GM23338 (cell line): ENCODE measurements at regions not wholly inside any gene's neighbourhood (a gene's known extent, or its start where the extent isn't known, plus 50 kb on each side); places are given as distances from the start of the nearest gene placed in this dataset.

Experiments
- ATAC-seq: fragments of 200-7000 bp; cut with Tn5 transposase; 3 replicates; pipeline ENCODE4 v1.9.1; 2020
- DNase-seq: peaks from one replicate; pipeline ENCODE4 v3.0.0-alpha.2; 2015; ENCODE audit warnings: low spot score
- H2AFZ ChIP-seq: fragments of 200-600 bp; sonication (generic); 2 replicates; pipeline ENCODE4 v1.8.0; 2016; ENCODE audit warnings: antibody characterized with exemption, mild to moderate bottlenecking, moderate library complexity
- H3F3A ChIP-seq: fragments of 200-600 bp; sonication (generic); replicated peaks from 2 replicates; pipeline ENCODE4 v1.8.0; 2017; ENCODE audit warnings: antibody characterized with exemption, mixed run types, low read depth
- H3K27ac ChIP-seq: fragments of 200-600 bp; sonication (generic); 2 replicates; pipeline ENCODE4 v1.6.1; 2016; ENCODE audit warnings: low read depth
- H3K27me3 ChIP-seq: fragments of 200-600 bp; sonication (generic); 2 replicates; pipeline ENCODE4 v1.8.0; 2016; ENCODE audit warnings: mild to moderate bottlenecking, mixed run types, moderate library complexity; ENCODE audit not compliant: insufficient read depth
- H3K36me3 ChIP-seq: fragments of 200-600 bp; sonication (generic); 2 replicates; pipeline ENCODE4 v1.8.0; 2016; ENCODE audit warnings: mild to moderate bottlenecking; ENCODE audit not compliant: insufficient read depth
- H3K4me1 ChIP-seq: fragments of 200-600 bp; sonication (generic); 2 replicates; pipeline ENCODE4 v1.8.0; 2016; ENCODE audit warnings: mild to moderate bottlenecking, moderate library complexity; ENCODE audit not compliant: insufficient read depth
- H3K4me2 ChIP-seq: fragments of 200-600 bp; sonication (generic); 2 replicates; pipeline ENCODE4 v1.7.1; 2017; ENCODE audit warnings: mixed run types
- H3K4me3 ChIP-seq: fragments of 200-600 bp; sonication (generic); 2 replicates; pipeline ENCODE4 v1.6.1; 2016; ENCODE audit warnings: mixed run types
- H3K79me2 ChIP-seq: fragments of 200-600 bp; sonication (generic); replicated peaks from 2 replicates; pipeline ENCODE4 v1.8.0; 2017; ENCODE audit warnings: mild to moderate bottlenecking; ENCODE audit not compliant: insufficient read depth
- H3K9me2 ChIP-seq: fragments of 200-600 bp; sonication (generic); 2 replicates; pipeline ENCODE4 v1.8.0; 2017; ENCODE audit not compliant: insufficient read depth
- H4K20me1 ChIP-seq: fragments of 200-600 bp; sonication (generic); replicated peaks from 2 replicates; pipeline ENCODE4 v1.8.0; 2017; ENCODE audit warnings: mild to moderate bottlenecking; ENCODE audit not compliant: insufficient read depth
- H3K27ac Mint-ChIP-seq: 2 replicates; pipeline ENCODE4 v1.8.0; 2020; ENCODE audit warnings: inconsistent platforms, mild to moderate bottlenecking, moderate library complexity, mixed read lengths
- H3K27me3 Mint-ChIP-seq: 3 replicates; pipeline ENCODE4 v1.8.0; 2022; ENCODE audit warnings: low read depth, mild to moderate bottlenecking, moderate library complexity, mixed read lengths, inconsistent platforms; ENCODE audit not compliant: insufficient read depth, poor library complexity
- H3K36me3 Mint-ChIP-seq: 3 replicates; pipeline ENCODE4 v1.8.0; 2021; ENCODE audit warnings: low read depth, mild to moderate bottlenecking, inconsistent platforms, moderate library complexity, mixed read lengths
- H3K4me1 Mint-ChIP-seq: 3 replicates; pipeline ENCODE4 v1.8.0; 2020; ENCODE audit warnings: mild to moderate bottlenecking, inconsistent platforms, mixed read lengths
- H3K4me3 Mint-ChIP-seq: 3 replicates; pipeline ENCODE4 v1.8.0; 2021; ENCODE audit warnings: moderate library complexity, mild to moderate bottlenecking, inconsistent platforms, mixed read lengths
- H3K9me3 Mint-ChIP-seq: 3 replicates; pipeline ENCODE4 v1.8.0; 2020; ENCODE audit warnings: moderate library complexity, mild to moderate bottlenecking, inconsistent platforms, mixed read lengths
- CREB1 ChIP-seq: fragments of 250-450 bp; sonication (Bioruptor Pico); IDR thresholded peaks from 2 replicates; pipeline ENCODE4 v1.5.0; 2020; ENCODE audit warnings: low read depth, mild to moderate bottlenecking, moderate library complexity
- ETS1 ChIP-seq: IDR thresholded peaks from 2 replicates; pipeline ENCODE4 v1.6.1; 2016; ENCODE audit warnings: antibody characterized with exemption
- EZH2 ChIP-seq: fragments of 200-600 bp; sonication (generic); IDR thresholded peaks from one replicate; pipeline ENCODE4 v1.8.0; 2017; ENCODE audit warnings: antibody characterized with exemption, mild to moderate bottlenecking, low read depth; ENCODE audit not compliant: unreplicated experiment
- JUNB ChIP-seq: IDR thresholded peaks from one replicate; pipeline ENCODE4 v1.6.1; 2016; ENCODE audit warnings: antibody characterized with exemption; ENCODE audit not compliant: unreplicated experiment
- NANOG ChIP-seq: IDR thresholded peaks from 2 replicates; pipeline ENCODE4 v1.6.1; 2016; ENCODE audit warnings: antibody characterized with exemption, borderline replicate concordance
- POLR2AphosphoS5 ChIP-seq: IDR thresholded peaks from 2 replicates; pipeline ENCODE4 v1.6.1; 2016; ENCODE audit warnings: antibody characterized with exemption, low read depth
- REST ChIP-seq: IDR thresholded peaks from one replicate; pipeline ENCODE4 v1.6.1; 2018; ENCODE audit warnings: antibody characterized with exemption; ENCODE audit not compliant: unreplicated experiment
- STAT1 ChIP-seq: IDR thresholded peaks from one replicate; pipeline ENCODE4 v1.6.1; 2016; ENCODE audit warnings: antibody characterized with exemption; ENCODE audit not compliant: unreplicated experiment
- ZNF114 ChIP-seq: fragments of 250-450 bp; sonication (Bioruptor Pico); IDR thresholded peaks from 2 replicates; pipeline ENCODE4 v1.5.0; 2020; ENCODE audit warnings: mild to moderate bottlenecking, moderate library complexity
- ZNF331 ChIP-seq: fragments of 250-450 bp; sonication (Bioruptor Pico); IDR thresholded peaks from 2 replicates; pipeline ENCODE4 v1.5.0; 2020; ENCODE audit warnings: low read depth, mild to moderate bottlenecking, moderate library complexity
- TF ChIP-seq, protein P1 (sequence below): fragments of 250-450 bp; sonication (Bioruptor Pico); IDR thresholded peaks from 2 replicates; pipeline ENCODE4 v1.5.0; 2020; ENCODE audit warnings: mild to moderate bottlenecking, moderate library complexity

DNA sequence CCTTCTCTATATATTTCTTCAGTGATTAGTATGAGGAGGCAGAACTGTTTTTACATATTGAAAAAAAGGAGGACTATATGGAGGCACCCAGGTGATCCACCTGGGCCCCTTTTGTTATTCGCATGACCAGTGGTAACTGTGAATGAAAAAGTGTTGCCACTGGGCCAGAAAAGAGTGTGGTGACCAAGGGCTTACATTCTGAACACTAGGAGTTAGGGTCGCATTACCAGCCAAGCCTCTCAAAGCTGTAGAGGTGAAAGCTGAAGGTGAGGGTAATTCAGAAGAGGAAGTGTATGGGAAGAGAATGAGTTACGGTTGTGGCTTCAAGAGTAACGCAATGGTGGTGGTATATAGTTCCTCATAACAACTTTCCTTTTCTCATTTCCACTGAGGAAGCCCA lies 487.6 kb downstream of the TMEM182 start:
- Mint-ChIP-seq H3K27me3 (no peaks in the 10 kb centered on the region), H3K4me3 (no peak overlapping the region), H3K27ac (peak overlapping the region; percentile 40; the same call in 1 of the 2 replicates), H3K4me1 (peaks cover 9% of the 10 kb centered on the region), H3K9me3 (peaks cover 4% of the 10 kb centered on the region; the same call in 2 of the 3 replicates), H3K36me3 (peaks cover 3% of the 10 kb centered on the region; the same call in 1 of the 3 replicates)
- no peak; the same call in 1 of the 3 replicates for ATAC-seq
- no peaks in the 10 kb centered on the region for H3K79me2 ChIP-seq
- no peaks in the 10 kb centered on the region for H3K4me1 ChIP-seq
- H3K4me2 ChIP-seq = no peak overlapping the region
- H3K9me2 ChIP-seq = peaks cover 3% of the 10 kb centered on the region; the same call in 1 of the 2 replicates
- no peak for TF ChIP-seq JUNB
- no peak for TF ChIP-seq ETS1
- TF ChIP-seq, protein P1, sequence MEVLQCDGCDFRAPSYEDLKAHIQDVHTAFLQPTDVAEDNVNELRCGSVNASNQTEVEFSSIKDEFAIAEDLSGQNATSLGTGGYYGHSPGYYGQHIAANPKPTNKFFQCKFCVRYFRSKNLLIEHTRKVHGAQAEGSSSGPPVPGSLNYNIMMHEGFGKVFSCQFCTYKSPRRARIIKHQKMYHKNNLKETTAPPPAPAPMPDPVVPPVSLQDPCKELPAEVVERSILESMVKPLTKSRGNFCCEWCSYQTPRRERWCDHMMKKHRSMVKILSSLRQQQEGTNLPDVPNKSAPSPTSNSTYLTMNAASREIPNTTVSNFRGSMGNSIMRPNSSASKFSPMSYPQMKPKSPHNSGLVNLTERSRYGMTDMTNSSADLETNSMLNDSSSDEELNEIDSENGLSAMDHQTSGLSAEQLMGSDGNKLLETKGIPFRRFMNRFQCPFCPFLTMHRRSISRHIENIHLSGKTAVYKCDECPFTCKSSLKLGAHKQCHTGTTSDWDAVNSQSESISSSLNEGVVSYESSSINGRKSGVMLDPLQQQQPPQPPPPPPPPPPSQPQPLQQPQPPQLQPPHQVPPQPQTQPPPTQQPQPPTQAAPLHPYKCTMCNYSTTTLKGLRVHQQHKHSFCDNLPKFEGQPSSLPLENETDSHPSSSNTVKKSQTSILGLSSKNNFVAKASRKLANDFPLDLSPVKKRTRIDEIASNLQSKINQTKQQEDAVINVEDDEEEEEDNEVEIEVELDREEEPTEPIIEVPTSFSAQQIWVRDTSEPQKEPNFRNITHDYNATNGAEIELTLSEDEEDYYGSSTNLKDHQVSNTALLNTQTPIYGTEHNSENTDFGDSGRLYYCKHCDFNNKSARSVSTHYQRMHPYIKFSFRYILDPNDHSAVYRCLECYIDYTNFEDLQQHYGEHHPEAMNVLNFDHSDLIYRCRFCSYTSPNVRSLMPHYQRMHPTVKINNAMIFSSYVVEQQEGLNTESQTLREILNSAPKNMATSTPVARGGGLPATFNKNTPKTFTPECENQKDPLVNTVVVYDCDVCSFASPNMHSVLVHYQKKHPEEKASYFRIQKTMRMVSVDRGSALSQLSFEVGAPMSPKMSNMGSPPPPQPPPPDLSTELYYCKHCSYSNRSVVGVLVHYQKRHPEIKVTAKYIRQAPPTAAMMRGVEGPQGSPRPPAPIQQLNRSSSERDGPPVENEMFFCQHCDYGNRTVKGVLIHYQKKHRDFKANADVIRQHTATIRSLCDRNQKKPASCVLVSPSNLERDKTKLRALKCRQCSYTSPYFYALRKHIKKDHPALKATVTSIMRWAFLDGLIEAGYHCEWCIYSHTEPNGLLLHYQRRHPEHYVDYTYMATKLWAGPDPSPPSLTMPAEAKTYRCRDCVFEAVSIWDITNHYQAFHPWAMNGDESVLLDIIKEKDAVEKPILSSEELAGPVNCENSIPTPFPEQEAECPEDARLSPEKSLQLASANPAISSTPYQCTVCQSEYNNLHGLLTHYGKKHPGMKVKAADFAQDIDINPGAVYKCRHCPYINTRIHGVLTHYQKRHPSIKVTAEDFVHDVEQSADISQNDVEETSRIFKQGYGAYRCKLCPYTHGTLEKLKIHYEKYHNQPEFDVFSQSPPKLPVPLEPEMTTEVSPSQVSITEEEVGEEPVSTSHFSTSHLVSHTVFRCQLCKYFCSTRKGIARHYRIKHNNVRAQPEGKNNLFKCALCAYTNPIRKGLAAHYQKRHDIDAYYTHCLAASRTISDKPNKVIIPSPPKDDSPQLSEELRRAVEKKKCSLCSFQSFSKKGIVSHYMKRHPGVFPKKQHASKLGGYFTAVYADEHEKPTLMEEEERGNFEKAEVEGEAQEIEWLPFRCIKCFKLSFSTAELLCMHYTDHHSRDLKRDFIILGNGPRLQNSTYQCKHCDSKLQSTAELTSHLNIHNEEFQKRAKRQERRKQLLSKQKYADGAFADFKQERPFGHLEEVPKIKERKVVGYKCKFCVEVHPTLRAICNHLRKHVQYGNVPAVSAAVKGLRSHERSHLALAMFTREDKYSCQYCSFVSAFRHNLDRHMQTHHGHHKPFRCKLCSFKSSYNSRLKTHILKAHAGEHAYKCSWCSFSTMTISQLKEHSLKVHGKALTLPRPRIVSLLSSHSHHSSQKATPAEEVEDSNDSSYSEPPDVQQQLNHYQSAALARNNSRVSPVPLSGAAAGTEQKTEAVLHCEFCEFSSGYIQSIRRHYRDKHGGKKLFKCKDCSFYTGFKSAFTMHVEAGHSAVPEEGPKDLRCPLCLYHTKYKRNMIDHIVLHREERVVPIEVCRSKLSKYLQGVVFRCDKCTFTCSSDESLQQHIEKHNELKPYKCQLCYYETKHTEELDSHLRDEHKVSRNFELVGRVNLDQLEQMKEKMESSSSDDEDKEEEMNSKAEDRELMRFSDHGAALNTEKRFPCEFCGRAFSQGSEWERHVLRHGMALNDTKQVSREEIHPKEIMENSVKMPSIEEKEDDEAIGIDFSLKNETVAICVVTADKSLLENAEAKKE (CRISPR knock-in tag) = peak; percentile 82
- TF ChIP-seq NANOG = no peak
- no peak for TF ChIP-seq EZH2
- H3K4me3 ChIP-seq = no peak overlapping the region
- H4K20me1 ChIP-seq = no peaks in the 10 kb centered on the region
- H3K27me3 ChIP-seq = no peaks in the 10 kb centered on the region
- no peaks in the 10 kb centered on the region for H3K36me3 ChIP-seq
- H3K27ac ChIP-seq = no peak overlapping the region
- H3F3A ChIP-seq = no peaks in the 10 kb centered on the region
- no peak overlapping the region for H2AFZ ChIP-seq
- DNase-seq = peak; percentile 11

GRCh38 chr2:103252781-103253180 lies 490.9 kb downstream of the TMEM182 start:
- no peaks in the 10 kb centered on the region for H3K27me3 ChIP-seq
- TF ChIP-seq STAT1 (no peak), ZNF114 (CRISPR knock-in tag) (no peak), POLR2AphosphoS5 (no peak), JUNB (no peak), REST (no peak), ZNF331 (CRISPR knock-in tag) (no peak), CREB1 (no peak)

More at GRCh38 chr2:103252781-103253180, 490.9 kb downstream of the TMEM182 start:
- ATAC-seq (no peak), DNase-seq (no peak)
- Histone ChIP-seq H3K79me2 (no peaks in the 10 kb centered on the region), H3F3A (no peaks in the 10 kb centered on the region), H2AFZ (no peak overlapping the region), H3K4me2 (no peak overlapping the region), H3K4me3 (no peak overlapping the region), H3K36me3 (no peaks in the 10 kb centered on the region), H3K9me2 (peaks cover 8% of the 10 kb centered on the region; the same call in 1 of the 2 replicates), H3K27ac (no peak overlapping the region), H3K4me1 (no peaks in the 10 kb centered on the region), H4K20me1 (no peaks in the 10 kb centered on the region)
- H3K36me3 Mint-ChIP-seq = peaks cover 3% of the 10 kb centered on the region; the same call in 1 of the 3 replicates
- H3K4me3 Mint-ChIP-seq = no peak overlapping the region
- peaks cover 4% of the 10 kb centered on the region; the same call in 2 of the 3 replicates for H3K9me3 Mint-ChIP-seq
- H3K4me1 Mint-ChIP-seq = peaks cover 9% of the 10 kb centered on the region
- no peaks in the 10 kb centered on the region for H3K27me3 Mint-ChIP-seq
- no peak overlapping the region for H3K27ac Mint-ChIP-seq
